ENCODE measurements at regions not wholly inside any gene's neighbourhood (a gene's known extent, or its start where the extent isn't known, plus 50 kb on each side); places are given as distances from the start of the nearest gene placed in this dataset.
"Not testable (repeated sequence)": the region's sequence is repeated elsewhere in the genome, so short reads cannot be mapped to it uniquely, and the experiment has no call there.

GRCh38 chr5:112036206-112036605 is 279.2 kb upstream of the NREP start:
- DNase-seq (ENCODE audit: extremely low read depth, low read depth): no peak
- no peak for TF ChIP-seq CTCF (IDR thresholded peaks at IDR 0.05; ENCODE audit: low read depth, low read length)

GRCh38 chr5:112034421-112034979 is 277.5 kb upstream of the NREP start:
- DNase-seq (ENCODE audit: extremely low read depth, low read depth): no peak
- TF ChIP-seq CTCF (IDR thresholded peaks at IDR 0.05; ENCODE audit: low read depth, low read length): no peak

GRCh38 chr5:112026879-112027278 is 269.9 kb upstream of the NREP start:
- DNase-seq (ENCODE audit: extremely low read depth, low read depth): not testable (repeated sequence)

- DNase-seq (ENCODE audit: extremely low read depth, low read depth): no peak
- no peak for TF ChIP-seq CTCF (IDR thresholded peaks at IDR 0.05; ENCODE audit: low read depth, low read length)
Measured at GRCh38 chr5:112025757-112026156, 268.8 kb upstream of the NREP start.

GRCh38 chr5:112024769-112025168 is 267.8 kb upstream of the NREP start:
- DNase-seq (ENCODE audit: extremely low read depth, low read depth): no peak
- no peak for TF ChIP-seq CTCF (IDR thresholded peaks at IDR 0.05; ENCODE audit: low read depth, low read length)

GRCh38 chr5:112024221-112024620 is 267.2 kb upstream of the NREP start:
- no peak for TF ChIP-seq CTCF (IDR thresholded peaks at IDR 0.05; ENCODE audit: low read depth, low read length)
- no peak for DNase-seq (ENCODE audit: extremely low read depth, low read depth)

GRCh38 chr5:112023766-112024165 is 266.8 kb upstream of the NREP start:
- no peak for DNase-seq (ENCODE audit: extremely low read depth, low read depth)
- no peak for TF ChIP-seq CTCF (IDR thresholded peaks at IDR 0.05; ENCODE audit: low read depth, low read length)

- no peak for TF ChIP-seq CTCF (IDR thresholded peaks at IDR 0.05; ENCODE audit: low read depth, low read length)
Measured at GRCh38 chr5:112018846-112019245, 261.9 kb upstream of the NREP start.

More at GRCh38 chr5:112018846-112019245, 261.9 kb upstream of the NREP start:
- no peak for DNase-seq (ENCODE audit: extremely low read depth, low read depth)
